ENCODE measurements at regions not wholly inside any gene's neighbourhood (a gene's known extent, or its start where the extent isn't known, plus 50 kb on each side); places are given as distances from the start of the nearest gene placed in this dataset.

DNA sequence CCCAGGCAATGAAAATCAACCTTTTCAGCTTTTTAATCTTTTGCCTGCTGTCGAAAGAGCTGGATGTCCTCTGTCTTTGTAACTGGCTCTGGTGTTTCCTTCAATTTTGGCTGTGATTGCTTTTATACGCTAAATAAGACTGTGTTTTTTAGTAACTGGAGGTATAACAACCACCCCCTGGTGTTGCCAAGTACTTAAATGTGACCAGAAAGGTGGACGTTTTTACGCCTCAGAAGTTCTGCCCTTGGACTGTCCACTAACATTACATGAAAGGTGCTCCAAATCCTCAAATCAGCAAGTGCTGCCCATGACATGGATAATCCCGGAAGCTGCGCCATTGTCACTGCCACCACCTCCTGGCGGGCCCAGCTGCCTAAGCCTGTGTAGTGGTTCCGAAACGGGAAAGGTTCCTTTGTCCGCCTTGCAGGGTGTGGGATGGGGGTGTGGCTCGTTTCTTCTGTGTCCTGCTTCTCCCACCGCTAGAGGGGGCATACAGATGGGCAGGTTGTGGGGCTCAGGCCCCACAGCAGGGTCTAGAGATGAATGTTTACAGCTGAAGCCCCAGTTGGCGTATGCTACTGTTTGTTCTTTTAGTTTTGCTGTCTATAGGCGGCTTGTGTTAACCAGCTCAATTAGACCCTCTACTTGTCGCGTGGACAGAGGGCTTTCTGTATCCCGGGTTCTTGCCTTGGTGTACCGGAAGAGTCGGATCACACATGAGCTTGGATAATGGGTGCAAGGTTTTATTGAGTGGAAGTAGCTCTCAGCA, 82.2 kb upstream of the SEPTIN5 start:
- TF ChIP-seq CTCF (conservative IDR thresholded peaks at IDR 0.05; ENCODE audit: low read length) = peak; percentile 60
- no peak for TF ChIP-seq EZH2phosphoT487 (IDR thresholded peaks at IDR 0.05; ENCODE audit: borderline replicate concordance, low read depth, low read length)

Data from OCI-LY7 (cell line).